DND-41 (cell line): ENCODE measurements at regions not wholly inside any gene's neighbourhood (a gene's known extent, or its start where the extent isn't known, plus 50 kb on each side); places are given as distances from the start of the nearest gene placed in this dataset.

Experiments used
- EZH2 ChIP-seq: IDR thresholded peaks from 3 replicates; pipeline ENCODE4 v1.6.1; 2012; ENCODE audit warnings: borderline replicate concordance, low read depth, mild to moderate bottlenecking, moderate library complexity, low read length, inconsistent platforms; ENCODE audit not compliant: severe bottlenecking
- TF ChIP-seq, protein P1 (sequence below): IDR thresholded peaks from 2 replicates; pipeline ENCODE4 v1.5.1; 2012; ENCODE audit warnings: borderline replicate concordance, low read length, moderate library complexity, mild to moderate bottlenecking; ENCODE audit not compliant: poor library complexity, severe bottlenecking; ENCODE audit errors: extremely low read depth

DNA sequence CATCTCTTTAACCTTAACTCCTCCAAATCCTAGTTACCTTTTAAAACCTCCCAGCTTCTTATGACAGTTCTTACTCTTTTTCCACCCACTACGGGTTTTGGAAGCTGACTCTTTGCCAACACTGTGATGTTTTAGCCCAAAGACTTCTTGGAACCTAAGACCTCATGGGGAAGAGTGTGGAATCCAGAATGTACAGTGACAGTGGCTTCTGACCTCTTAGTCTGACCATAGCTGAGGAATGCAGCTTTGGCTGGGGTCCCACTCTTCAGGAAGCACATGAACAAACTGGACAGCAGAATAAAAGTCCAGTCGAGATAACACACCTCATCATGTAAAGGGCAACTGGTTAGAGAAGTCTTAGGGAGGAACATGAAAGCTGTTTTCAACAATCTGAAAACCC is 161.1 kb upstream of the PKDCC start:
- TF ChIP-seq, protein P1, sequence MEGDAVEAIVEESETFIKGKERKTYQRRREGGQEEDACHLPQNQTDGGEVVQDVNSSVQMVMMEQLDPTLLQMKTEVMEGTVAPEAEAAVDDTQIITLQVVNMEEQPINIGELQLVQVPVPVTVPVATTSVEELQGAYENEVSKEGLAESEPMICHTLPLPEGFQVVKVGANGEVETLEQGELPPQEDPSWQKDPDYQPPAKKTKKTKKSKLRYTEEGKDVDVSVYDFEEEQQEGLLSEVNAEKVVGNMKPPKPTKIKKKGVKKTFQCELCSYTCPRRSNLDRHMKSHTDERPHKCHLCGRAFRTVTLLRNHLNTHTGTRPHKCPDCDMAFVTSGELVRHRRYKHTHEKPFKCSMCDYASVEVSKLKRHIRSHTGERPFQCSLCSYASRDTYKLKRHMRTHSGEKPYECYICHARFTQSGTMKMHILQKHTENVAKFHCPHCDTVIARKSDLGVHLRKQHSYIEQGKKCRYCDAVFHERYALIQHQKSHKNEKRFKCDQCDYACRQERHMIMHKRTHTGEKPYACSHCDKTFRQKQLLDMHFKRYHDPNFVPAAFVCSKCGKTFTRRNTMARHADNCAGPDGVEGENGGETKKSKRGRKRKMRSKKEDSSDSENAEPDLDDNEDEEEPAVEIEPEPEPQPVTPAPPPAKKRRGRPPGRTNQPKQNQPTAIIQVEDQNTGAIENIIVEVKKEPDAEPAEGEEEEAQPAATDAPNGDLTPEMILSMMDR: no peak
- TF ChIP-seq EZH2: no peak
